Epithelial cell of proximal tubule (primary cell): ENCODE measurements at regions not wholly inside any gene's neighbourhood (a gene's known extent, or its start where the extent isn't known, plus 50 kb on each side); places are given as distances from the start of the nearest gene placed in this dataset.

Experiments used
- DNase-seq: peaks from one replicate; pipeline ENCODE4 v3.0.0-alpha.2; 2011; ENCODE audit warnings: low read depth
- H3K4me3 ChIP-seq: 2 replicates; pipeline ENCODE4 v1.5.1; 2011; ENCODE audit warnings: low read depth, mild to moderate bottlenecking, low read length
- TF ChIP-seq, protein P1 (sequence below): conservative IDR thresholded peaks from 2 replicates; pipeline ENCODE4 v1.5.1; 2012; ENCODE audit warnings: low read depth, mild to moderate bottlenecking, low read length

DNA sequence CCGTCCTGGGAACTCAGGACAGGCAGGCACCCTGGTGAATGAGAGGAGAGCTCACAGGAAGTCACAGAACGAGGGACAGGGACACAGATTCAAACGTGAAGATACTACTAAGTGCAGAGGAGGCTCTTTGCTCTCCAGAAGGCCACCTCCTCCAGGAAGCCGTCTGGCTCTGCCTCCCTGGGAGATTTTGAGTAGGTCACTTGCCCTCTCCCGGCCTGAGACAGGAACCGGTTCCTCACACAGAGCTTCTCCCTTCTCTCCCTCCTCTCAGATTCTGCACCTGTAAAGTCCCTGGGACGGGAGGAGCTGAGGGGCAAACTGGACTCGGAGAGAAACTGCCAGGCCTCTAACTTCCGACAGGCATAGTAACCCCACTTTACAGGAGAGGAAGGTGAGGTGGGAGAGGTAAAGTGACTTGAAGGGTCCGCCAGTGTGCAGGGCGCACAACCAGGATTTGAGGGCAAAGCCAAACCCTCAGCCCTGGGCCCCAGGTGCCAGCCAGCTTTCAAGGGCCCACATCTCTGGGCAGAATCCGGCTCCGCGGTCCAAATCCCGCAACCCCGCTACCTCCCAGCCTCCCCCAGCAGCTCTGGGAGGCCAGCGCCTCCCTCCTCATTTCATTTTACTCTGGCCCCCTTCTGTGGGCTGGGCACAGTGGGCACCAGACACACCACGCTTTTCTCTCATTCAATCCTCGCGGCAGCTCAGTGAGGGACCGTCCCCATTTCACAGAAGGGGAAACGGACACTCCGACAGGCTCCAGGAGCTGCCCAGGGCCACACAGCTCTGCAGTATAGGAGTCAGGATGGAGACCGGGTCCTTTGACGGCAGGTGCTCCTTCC lies 150.2 kb downstream of the SMAD6 start:
- TF ChIP-seq, protein P1, sequence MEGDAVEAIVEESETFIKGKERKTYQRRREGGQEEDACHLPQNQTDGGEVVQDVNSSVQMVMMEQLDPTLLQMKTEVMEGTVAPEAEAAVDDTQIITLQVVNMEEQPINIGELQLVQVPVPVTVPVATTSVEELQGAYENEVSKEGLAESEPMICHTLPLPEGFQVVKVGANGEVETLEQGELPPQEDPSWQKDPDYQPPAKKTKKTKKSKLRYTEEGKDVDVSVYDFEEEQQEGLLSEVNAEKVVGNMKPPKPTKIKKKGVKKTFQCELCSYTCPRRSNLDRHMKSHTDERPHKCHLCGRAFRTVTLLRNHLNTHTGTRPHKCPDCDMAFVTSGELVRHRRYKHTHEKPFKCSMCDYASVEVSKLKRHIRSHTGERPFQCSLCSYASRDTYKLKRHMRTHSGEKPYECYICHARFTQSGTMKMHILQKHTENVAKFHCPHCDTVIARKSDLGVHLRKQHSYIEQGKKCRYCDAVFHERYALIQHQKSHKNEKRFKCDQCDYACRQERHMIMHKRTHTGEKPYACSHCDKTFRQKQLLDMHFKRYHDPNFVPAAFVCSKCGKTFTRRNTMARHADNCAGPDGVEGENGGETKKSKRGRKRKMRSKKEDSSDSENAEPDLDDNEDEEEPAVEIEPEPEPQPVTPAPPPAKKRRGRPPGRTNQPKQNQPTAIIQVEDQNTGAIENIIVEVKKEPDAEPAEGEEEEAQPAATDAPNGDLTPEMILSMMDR, result no peak
- H3K4me3 ChIP-seq, result no peak overlapping the region
- DNase-seq, result no peak

DNA sequence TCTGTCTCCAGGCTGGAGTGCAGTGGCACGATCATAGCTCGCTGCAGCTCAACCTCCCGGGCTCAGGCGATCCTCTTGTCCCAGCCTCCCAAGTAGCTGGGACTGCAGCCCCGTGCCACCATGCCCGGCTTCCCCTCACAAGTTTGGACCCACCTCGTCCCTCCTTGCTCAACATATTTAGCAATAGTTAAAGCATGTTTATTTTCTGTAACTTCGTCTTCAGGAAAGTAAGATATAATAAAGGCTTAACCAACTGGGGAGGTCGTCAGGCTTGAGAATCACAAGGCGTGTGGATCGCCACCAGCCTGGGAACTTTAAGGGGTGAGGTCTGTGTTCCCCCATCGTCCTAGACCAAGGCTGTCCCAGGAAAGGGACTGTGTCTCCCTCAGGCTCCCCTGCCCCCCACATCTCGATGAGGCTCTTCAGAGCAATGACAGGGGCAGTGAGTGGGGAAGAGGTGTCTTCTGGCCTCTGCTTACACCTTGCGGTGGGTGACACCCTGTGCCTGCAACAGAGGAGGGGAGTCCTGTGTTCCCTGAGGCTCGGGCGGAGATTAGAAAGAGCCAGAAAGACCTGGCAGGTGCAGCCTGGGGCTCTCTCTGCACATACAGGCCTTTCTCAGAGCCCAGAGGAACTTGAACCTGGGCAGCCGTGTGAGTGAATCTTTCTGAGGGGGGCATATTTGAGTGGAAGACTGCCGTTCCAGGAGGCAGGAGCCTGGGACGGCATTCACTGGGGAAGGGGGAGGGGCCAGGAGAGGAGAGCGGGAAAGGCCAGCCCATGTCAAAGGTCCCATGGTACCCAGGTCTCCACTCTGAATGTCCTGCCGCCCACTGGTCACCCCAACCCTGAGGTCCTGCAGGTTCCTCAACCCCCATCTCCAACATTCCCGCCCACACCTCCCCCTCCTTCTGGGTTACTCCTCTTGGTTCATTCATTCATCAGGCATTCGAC lies 152.3 kb downstream of the SMAD6 start:
- no peak overlapping the region for H3K4me3 ChIP-seq
- TF ChIP-seq, protein P1, result no peak
- DNase-seq, result no peak

DNA sequence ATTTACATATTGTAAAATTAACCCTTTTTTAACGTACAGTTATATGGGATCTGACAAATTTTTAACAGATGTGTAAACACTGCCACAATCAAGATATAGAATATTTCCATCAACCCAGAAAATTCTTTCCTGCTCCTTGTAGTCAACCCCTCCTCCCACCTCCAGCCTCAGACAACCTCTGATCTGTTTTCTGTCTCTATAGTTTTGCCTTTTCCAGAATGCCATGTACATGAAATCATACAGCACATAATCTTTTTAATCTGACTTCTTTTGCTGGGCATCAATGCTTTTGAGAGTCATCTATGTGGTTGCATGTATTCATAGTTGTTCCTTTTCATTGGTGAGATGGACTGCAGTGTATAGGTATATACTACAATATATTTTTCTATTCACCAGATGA lies 153.0 kb downstream of the SMAD6 start:
- TF ChIP-seq, protein P1, result no peak
- H3K4me3 ChIP-seq, result no peak overlapping the region
- no peak for DNase-seq

DNA sequence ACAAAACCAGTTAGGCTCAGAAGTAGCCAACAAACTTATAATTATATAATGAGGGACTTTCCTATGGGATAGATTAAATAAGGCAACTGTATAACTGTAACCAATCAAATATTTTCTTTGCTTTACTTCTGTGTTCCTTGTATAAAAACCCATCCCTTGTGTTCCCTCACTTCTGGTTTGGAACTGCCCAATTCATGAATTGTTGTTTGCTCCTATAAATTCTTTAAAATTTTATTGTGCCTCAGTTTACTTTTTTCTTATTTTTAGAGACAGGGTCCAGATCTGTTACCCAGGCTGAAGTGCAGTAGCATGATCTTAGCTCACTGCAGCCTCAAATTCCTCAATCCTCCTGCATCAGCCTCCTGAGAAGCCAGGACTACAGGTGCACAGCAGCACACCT lies 155.7 kb downstream of the SMAD6 start:
- DNase-seq, result no peak
- H3K4me3 ChIP-seq, result no peak overlapping the region
- TF ChIP-seq, protein P1, result no peak

DNA sequence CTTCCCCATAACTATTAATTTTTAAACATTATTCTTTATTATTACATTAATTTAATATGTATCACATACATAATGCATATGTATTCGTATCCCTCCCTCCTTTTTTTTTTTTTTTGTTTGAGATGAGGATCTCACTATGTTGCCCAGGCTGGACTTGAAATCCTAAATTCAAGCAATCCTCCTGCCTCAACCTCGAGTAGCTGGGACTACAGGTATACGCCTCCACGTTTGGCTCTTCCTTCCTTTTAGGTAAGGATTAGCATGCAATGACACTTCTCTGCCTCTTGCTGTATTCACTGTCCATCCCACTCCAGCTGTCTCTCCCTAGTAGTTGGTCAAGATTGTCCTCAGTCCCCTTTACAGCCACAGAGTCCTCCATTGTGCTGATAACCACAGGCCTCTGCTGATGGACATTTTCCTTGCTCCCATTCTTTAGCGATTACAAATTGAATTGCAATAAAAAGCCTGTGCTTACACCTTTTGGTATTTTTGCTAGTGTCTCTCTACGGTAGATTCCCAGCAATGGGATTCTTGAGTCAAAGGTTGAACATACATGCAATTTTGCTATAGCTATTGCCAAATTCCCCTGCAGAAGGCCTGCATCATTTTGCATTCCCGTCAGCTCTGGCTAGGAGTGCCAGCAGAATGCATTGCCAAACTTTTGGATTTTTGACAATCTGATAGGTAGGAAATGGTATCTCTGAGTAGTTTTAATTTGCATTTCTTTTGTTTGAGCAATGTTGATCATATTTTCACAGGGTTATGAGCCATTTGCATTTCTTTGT lies 156.6 kb downstream of the SMAD6 start:
- TF ChIP-seq, protein P1, result no peak
- no peak for DNase-seq
- no peak overlapping the region for H3K4me3 ChIP-seq

DNA sequence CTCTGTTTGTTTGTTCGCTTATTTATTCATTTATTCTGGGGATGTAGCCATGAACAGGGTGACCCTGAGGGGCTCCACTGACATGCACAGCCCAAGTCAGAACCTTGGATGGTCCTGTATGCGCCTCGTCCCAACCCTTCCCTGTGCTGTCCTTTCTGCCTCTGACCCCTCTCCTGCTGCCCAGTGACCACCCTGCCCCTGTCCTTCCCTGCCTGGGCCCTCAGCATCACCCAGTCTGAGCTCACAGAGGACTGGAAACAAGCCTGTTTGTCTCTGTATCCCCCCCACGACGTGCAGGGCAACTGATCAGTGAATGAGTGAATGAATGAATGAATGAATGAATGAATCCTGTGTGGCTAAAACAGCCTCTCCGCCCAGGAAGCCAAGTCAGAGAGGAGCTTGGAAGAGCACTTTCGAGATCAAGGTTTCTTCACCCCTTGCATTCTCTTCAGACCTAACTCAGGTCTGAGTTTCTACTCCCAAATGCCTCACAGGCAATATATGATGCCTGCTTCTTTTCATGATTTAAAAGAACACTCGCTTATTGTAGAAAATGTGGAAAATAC lies 157.7 kb downstream of the SMAD6 start:
- DNase-seq, result no peak
- TF ChIP-seq, protein P1, result no peak
- H3K4me3 ChIP-seq, result no peak overlapping the region
